ENCODE measurements at regions not wholly inside any gene's neighbourhood (a gene's known extent, or its start where the extent isn't known, plus 50 kb on each side); places are given as distances from the start of the nearest gene placed in this dataset.
"Not testable (repeated sequence)": the region's sequence is repeated elsewhere in the genome, so short reads cannot be mapped to it uniquely, and the experiment has no call there.

DNA sequence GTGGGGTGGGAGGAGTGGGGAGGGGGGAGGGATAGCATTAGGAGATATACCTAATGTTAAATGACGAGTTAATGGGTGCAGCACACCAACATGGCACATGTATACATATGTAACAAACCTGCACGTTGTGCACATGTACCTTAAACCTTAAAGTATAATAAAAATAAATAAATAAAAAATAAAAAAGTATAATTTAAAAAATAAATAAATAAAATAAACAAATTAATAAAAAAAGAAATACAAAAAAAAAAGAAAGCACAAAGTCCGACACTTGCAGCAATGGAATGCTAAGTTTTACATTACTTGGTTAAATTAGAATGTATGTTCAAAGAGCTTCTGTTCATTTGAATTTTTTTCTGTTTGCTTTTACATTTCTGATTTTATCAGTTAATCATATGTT, 236.5 kb upstream of the POGK start:
- POLR2A ChIA-PET; H3K36me3 ChIP-seq (ENCODE audit: control insufficient read depth in 4 of 4, insufficient read depth in 4 of 4, low read length in 3 of 4); H3K4me3 ChIP-seq (ENCODE audit: control insufficient read depth in 1 of 7, extremely low read depth in 1 of 7, insufficient read depth in 4 of 7, low read depth in 2 of 7, low read length in 6 of 7); H3K4me1 ChIP-seq (ENCODE audit: control extremely low read depth in 1 of 4, control insufficient read depth in 4 of 4, insufficient read depth in 4 of 4, low read length in 3 of 4); H3K27ac ChIP-seq (ENCODE audit: insufficient read depth in 1 of 2, low read depth in 1 of 2, low read length in 2 of 2, poor library complexity in 1 of 2, severe bottlenecking in 2 of 2); H3K9me3 ChIP-seq (ENCODE audit: control extremely low read depth in 1 of 5, control insufficient read depth in 4 of 5, insufficient read depth in 2 of 5, low read depth in 1 of 5, low read length in 4 of 5); DNase-seq; CTCF ChIA-PET; H3K27me3 ChIP-seq (replicated peaks in 2 of 5; ENCODE audit: control insufficient read depth in 4 of 5, insufficient read depth in 5 of 5, low read length in 4 of 5): not testable (repeated sequence)
- WGBS (ENCODE audit: insufficient coverage): no CpG with 5 or more reads among the region's 3 CpGs

DNA sequence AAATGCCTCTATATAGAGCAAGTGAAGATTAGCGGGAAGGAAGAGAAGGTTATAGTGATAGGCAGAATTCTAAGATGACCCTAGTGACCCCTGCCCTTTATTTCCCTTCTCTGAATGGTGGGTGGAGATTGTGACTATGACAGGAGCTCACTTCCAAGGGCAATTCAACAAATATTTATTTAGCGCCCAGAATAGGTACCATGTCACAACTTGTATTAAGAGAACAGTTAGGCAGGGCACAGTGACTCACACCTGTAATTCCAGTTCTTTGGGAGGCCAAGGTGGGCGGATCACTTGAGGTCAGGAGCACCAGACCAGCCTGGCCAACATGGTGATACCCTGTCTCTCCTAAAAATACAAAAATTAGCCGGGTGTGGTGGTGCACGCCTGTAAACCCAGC, 236.0 kb upstream of the POGK start:
- H3K4me3 ChIP-seq (ENCODE audit: control insufficient read depth in 1 of 7, extremely low read depth in 1 of 7, insufficient read depth in 4 of 7, low read depth in 2 of 7, low read length in 6 of 7): no peak overlapping the region
- no peaks in the 10 kb centered on the region for H3K27me3 ChIP-seq (replicated peaks in 2 of 5; ENCODE audit: control insufficient read depth in 4 of 5, insufficient read depth in 5 of 5, low read length in 4 of 5)
- no peaks in the 10 kb centered on the region for H3K36me3 ChIP-seq (ENCODE audit: control insufficient read depth in 4 of 4, insufficient read depth in 4 of 4, low read length in 3 of 4)
- 78% methylated on average over 4 of the region's 5 CpGs for WGBS (ENCODE audit: insufficient coverage)
- DNase-seq: no peak
- no peaks in the 10 kb centered on the region for H3K4me1 ChIP-seq (ENCODE audit: control extremely low read depth in 1 of 4, control insufficient read depth in 4 of 4, insufficient read depth in 4 of 4, low read length in 3 of 4)
- CTCF ChIA-PET: no interaction called here
- peaks cover 0 to 4% (median 0%) of the 10 kb centered on the region in 5 experiments for H3K9me3 ChIP-seq (ENCODE audit: control extremely low read depth in 1 of 5, control insufficient read depth in 4 of 5, insufficient read depth in 2 of 5, low read depth in 1 of 5, low read length in 4 of 5)
- H3K27ac ChIP-seq (ENCODE audit: insufficient read depth in 1 of 2, low read depth in 1 of 2, low read length in 2 of 2, poor library complexity in 1 of 2, severe bottlenecking in 2 of 2): no peak overlapping the region
- POLR2A ChIA-PET: no interaction called here

DNA sequence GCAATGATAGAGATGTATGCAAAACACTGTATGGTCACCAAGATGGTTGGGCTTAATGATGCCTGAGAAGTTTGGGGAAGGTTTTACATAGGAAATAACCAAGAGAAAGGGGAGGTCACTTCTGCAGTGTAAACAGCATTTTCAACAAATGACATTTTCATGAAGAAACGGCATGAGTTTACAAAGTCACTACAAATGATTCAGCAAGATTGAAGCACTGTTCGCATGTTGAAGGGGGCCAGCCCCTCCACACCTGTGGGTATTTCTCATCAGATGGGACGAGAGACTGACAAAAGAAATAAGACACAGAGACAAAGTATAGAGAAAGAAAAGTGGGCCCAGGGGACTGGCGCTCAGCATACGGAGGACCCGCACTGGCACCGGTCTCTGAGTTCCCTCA, 234.1 kb upstream of the POGK start:
- H3K27ac ChIP-seq (ENCODE audit: insufficient read depth in 1 of 2, low read depth in 1 of 2, low read length in 2 of 2, poor library complexity in 1 of 2, severe bottlenecking in 2 of 2): no peak overlapping the region

DNA sequence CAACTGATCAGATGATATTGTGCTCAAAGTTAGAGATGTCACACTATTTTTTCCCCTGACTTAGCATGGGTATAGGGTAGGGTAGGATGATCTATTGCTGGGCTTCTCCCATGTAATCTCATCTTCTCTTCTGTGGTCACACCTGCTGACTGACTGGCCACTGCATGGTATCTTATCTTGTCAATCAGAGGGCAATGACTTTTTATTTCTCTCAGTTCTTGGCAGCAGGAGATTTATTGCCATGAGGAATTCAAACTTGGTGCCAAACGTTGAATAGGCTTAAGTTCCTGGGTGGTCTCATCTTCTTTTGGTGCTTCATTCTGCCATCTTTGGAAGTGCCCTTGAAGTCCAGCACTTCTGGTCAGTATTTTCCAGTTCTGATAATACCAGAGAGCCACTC, 226.4 kb upstream of the POGK start:
- CTCF ChIA-PET: no interaction called here
- WGBS (ENCODE audit: insufficient coverage): 63% methylated on average over 1 of the region's 1 CpG

More for the DNA sequence above, 234.1 kb upstream of the POGK start:
- 98% methylated on average over 7 of the region's 7 CpGs for WGBS (ENCODE audit: insufficient coverage)
- Histone ChIP-seq H3K4me3 (ENCODE audit: control insufficient read depth in 1 of 7, extremely low read depth in 1 of 7, insufficient read depth in 4 of 7, low read depth in 2 of 7, low read length in 6 of 7) (no peak overlapping the region), H3K9me3 (ENCODE audit: control extremely low read depth in 1 of 5, control insufficient read depth in 4 of 5, insufficient read depth in 2 of 5, low read depth in 1 of 5, low read length in 4 of 5) (no peaks in the 10 kb centered on the region), H3K27me3 (replicated peaks in 2 of 5; ENCODE audit: control insufficient read depth in 4 of 5, insufficient read depth in 5 of 5, low read length in 4 of 5) (no peaks in the 10 kb centered on the region), H3K36me3 (ENCODE audit: control insufficient read depth in 4 of 4, insufficient read depth in 4 of 4, low read length in 3 of 4) (no peaks in the 10 kb centered on the region), H3K4me1 (ENCODE audit: control extremely low read depth in 1 of 4, control insufficient read depth in 4 of 4, insufficient read depth in 4 of 4, low read length in 3 of 4) (no peaks in the 10 kb centered on the region)
- CTCF ChIA-PET: no interaction called here
- DNase-seq: no peak
- POLR2A ChIA-PET: no interaction called here

DNA sequence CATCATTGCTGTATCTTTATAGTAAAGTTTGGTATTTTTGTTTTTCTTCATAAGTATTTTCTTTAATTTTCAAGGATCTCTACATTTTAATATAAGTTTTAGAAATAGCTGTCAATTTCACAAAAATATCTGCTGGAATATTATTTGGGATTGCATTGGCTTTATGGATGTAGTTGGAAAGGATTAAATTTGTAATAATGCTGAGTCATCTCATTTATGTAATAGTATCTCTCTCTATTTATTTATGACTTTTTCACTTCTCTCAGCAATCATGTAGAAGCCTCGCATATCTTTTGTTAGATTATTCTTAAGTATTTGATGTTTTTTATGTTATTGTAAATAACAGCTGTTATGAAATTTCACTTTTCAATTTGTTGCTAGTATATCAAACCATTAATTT, 223.1 kb upstream of the POGK start:
- Histone ChIP-seq H3K36me3 (ENCODE audit: control insufficient read depth in 4 of 4, insufficient read depth in 4 of 4, low read length in 3 of 4) (no peaks in the 10 kb centered on the region), H3K4me1 (ENCODE audit: control extremely low read depth in 1 of 4, control insufficient read depth in 4 of 4, insufficient read depth in 4 of 4, low read length in 3 of 4) (no peaks in the 10 kb centered on the region), H3K4me3 (ENCODE audit: control insufficient read depth in 1 of 7, extremely low read depth in 1 of 7, insufficient read depth in 4 of 7, low read depth in 2 of 7, low read length in 6 of 7) (no peak overlapping the region), H3K27ac (ENCODE audit: insufficient read depth in 1 of 2, low read depth in 1 of 2, low read length in 2 of 2, poor library complexity in 1 of 2, severe bottlenecking in 2 of 2) (no peak overlapping the region), H3K27me3 (replicated peaks in 2 of 5; ENCODE audit: control insufficient read depth in 4 of 5, insufficient read depth in 5 of 5, low read length in 4 of 5) (no peaks in the 10 kb centered on the region), H3K9me3 (ENCODE audit: control extremely low read depth in 1 of 5, control insufficient read depth in 4 of 5, insufficient read depth in 2 of 5, low read depth in 1 of 5, low read length in 4 of 5) (peaks cover 0 to 3% (median 0%) of the 10 kb centered on the region in 5 experiments)
- CTCF ChIA-PET: no interaction called here
- WGBS (ENCODE audit: insufficient coverage): no CpG with 5 or more reads among the region's 1 CpG
- no peak for DNase-seq
- POLR2A ChIA-PET: no interaction called here

More for the DNA sequence above, 226.4 kb upstream of the POGK start:
- no peak for DNase-seq
- Histone ChIP-seq H3K4me3 (ENCODE audit: control insufficient read depth in 1 of 7, extremely low read depth in 1 of 7, insufficient read depth in 4 of 7, low read depth in 2 of 7, low read length in 6 of 7) (no peak overlapping the region), H3K27me3 (replicated peaks in 2 of 5; ENCODE audit: control insufficient read depth in 4 of 5, insufficient read depth in 5 of 5, low read length in 4 of 5) (no peaks in the 10 kb centered on the region), H3K36me3 (ENCODE audit: control insufficient read depth in 4 of 4, insufficient read depth in 4 of 4, low read length in 3 of 4) (no peaks in the 10 kb centered on the region), H3K9me3 (ENCODE audit: control extremely low read depth in 1 of 5, control insufficient read depth in 4 of 5, insufficient read depth in 2 of 5, low read depth in 1 of 5, low read length in 4 of 5) (peaks cover 0 to under 1% (median 0%) of the 10 kb centered on the region in 5 experiments), H3K27ac (ENCODE audit: insufficient read depth in 1 of 2, low read depth in 1 of 2, low read length in 2 of 2, poor library complexity in 1 of 2, severe bottlenecking in 2 of 2) (no peak overlapping the region), H3K4me1 (ENCODE audit: control extremely low read depth in 1 of 4, control insufficient read depth in 4 of 4, insufficient read depth in 4 of 4, low read length in 3 of 4) (no peaks in the 10 kb centered on the region)
- POLR2A ChIA-PET: no interaction called here

DNA sequence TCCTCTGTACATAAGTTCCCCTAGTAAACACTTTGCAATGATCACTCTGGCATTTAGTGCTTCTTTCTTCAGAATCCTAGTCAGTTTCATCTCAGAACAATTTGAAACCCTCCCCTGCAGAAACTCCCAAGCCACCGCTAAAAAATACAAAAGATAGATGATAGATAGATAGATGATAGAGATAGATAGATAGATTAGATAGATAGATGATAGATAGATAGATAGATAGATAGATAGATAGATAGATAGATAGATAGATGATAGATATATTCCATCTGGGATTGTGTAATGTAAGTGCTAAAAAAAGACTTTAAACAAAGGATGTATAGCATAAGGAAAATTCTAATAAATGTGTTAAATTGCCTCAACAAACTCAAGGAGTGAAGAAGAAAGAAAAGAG, 212.6 kb upstream of the POGK start:
- peaks cover 0 to 2% (median 0%) of the 10 kb centered on the region in 5 experiments for H3K27me3 ChIP-seq (replicated peaks in 2 of 5; ENCODE audit: control insufficient read depth in 4 of 5, insufficient read depth in 5 of 5, low read length in 4 of 5)
- POLR2A ChIA-PET: no interaction called here
- no peaks in the 10 kb centered on the region for H3K4me1 ChIP-seq (ENCODE audit: control extremely low read depth in 1 of 4, control insufficient read depth in 4 of 4, insufficient read depth in 4 of 4, low read length in 3 of 4)
- no CpG with 5 or more reads among the region's 1 CpG for WGBS (ENCODE audit: insufficient coverage)
- no peak overlapping the region for H3K27ac ChIP-seq (ENCODE audit: insufficient read depth in 1 of 2, low read depth in 1 of 2, low read length in 2 of 2, poor library complexity in 1 of 2, severe bottlenecking in 2 of 2)
- CTCF ChIA-PET: no interaction called here
- H3K36me3 ChIP-seq (ENCODE audit: control insufficient read depth in 4 of 4, insufficient read depth in 4 of 4, low read length in 3 of 4): no peaks in the 10 kb centered on the region
- H3K4me3 ChIP-seq (ENCODE audit: control insufficient read depth in 1 of 7, extremely low read depth in 1 of 7, insufficient read depth in 4 of 7, low read depth in 2 of 7, low read length in 6 of 7): no peak overlapping the region
- H3K9me3 ChIP-seq (ENCODE audit: control extremely low read depth in 1 of 5, control insufficient read depth in 4 of 5, insufficient read depth in 2 of 5, low read depth in 1 of 5, low read length in 4 of 5): no peaks in the 10 kb centered on the region
- no peak for DNase-seq

DNA sequence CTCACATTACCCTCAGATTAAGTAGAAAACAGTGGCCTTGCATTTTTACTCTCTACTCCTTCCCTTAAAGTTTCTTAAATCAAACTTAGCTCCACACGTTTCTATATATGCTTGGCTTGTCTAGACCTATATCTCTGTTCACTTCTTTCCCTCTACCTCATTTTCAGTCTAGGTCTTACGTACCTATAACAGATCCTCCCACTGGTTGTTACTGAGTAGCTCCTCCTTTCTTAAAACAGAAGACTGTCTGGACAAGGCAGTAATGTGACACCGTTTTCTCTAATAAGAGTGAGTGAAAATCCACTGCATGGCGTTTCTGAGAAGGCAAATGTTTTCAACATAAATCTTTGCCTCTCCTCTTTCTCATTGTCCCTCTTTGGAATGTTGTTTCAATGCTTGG, 211.7 kb upstream of the POGK start:
- Histone ChIP-seq H3K36me3 (ENCODE audit: control insufficient read depth in 4 of 4, insufficient read depth in 4 of 4, low read length in 3 of 4) (no peaks in the 10 kb centered on the region), H3K27ac (ENCODE audit: insufficient read depth in 1 of 2, low read depth in 1 of 2, low read length in 2 of 2, poor library complexity in 1 of 2, severe bottlenecking in 2 of 2) (no peak overlapping the region), H3K27me3 (replicated peaks in 2 of 5; ENCODE audit: control insufficient read depth in 4 of 5, insufficient read depth in 5 of 5, low read length in 4 of 5) (peaks cover 0 to 2% (median 0%) of the 10 kb centered on the region in 5 experiments), H3K9me3 (ENCODE audit: control extremely low read depth in 1 of 5, control insufficient read depth in 4 of 5, insufficient read depth in 2 of 5, low read depth in 1 of 5, low read length in 4 of 5) (no peaks in the 10 kb centered on the region), H3K4me1 (ENCODE audit: control extremely low read depth in 1 of 4, control insufficient read depth in 4 of 4, insufficient read depth in 4 of 4, low read length in 3 of 4) (no peaks in the 10 kb centered on the region), H3K4me3 (ENCODE audit: control insufficient read depth in 1 of 7, extremely low read depth in 1 of 7, insufficient read depth in 4 of 7, low read depth in 2 of 7, low read length in 6 of 7) (no peak overlapping the region)
- DNase-seq: no peak
- ChIA-PET CTCF (no interaction called here), POLR2A (no interaction called here)
- WGBS (ENCODE audit: insufficient coverage): 100% methylated on average over 2 of the region's 4 CpGs
